Smooth muscle cell (in vitro differentiated cells): ENCODE measurements at regions not wholly inside any gene's neighbourhood (a gene's known extent, or its start where the extent isn't known, plus 50 kb on each side); places are given as distances from the start of the nearest gene placed in this dataset.

Experiments used
- DNase-seq: peaks from one replicate; lab custom pipeline; 2025; ENCODE audit not compliant: unreplicated experiment; lab: John Stamatoyannopoulos, UW
- H2AFZ ChIP-seq: fragments of 200-600 bp; sonication (generic); 2 replicates; pipeline ENCODE4 v1.6.0; 2016; ENCODE audit warnings: antibody characterized with exemption, low read depth, mild to moderate bottlenecking
- H3F3A ChIP-seq: fragments of 200-600 bp; sonication (generic); 2 replicates; pipeline ENCODE4 v1.6.0; 2017; ENCODE audit warnings: antibody characterized with exemption, low read depth
- H3K27ac ChIP-seq: fragments of 200-600 bp; sonication (generic); 2 replicates; pipeline ENCODE4 v1.5.1; 2016; ENCODE audit warnings: low read depth, mild to moderate bottlenecking
- H3K27me3 ChIP-seq: fragments of 200-600 bp; sonication (generic); 2 replicates; pipeline ENCODE4 v1.6.1; 2016; ENCODE audit warnings: low read depth, mild to moderate bottlenecking
- H3K36me3 ChIP-seq: fragments of 200-600 bp; sonication (generic); 2 replicates; pipeline ENCODE4 v1.5.1; 2016; ENCODE audit warnings: low read depth
- H3K4me1 ChIP-seq: fragments of 200-600 bp; sonication (generic); 2 replicates; pipeline ENCODE4 v1.5.1; 2016; ENCODE audit warnings: low read depth
- H3K4me2 ChIP-seq: fragments of 200-600 bp; sonication (generic); 2 replicates; pipeline ENCODE4 v1.6.0; 2016; ENCODE audit warnings: mild to moderate bottlenecking
- H3K4me3 ChIP-seq: fragments of 200-600 bp; sonication (generic); 2 replicates; pipeline ENCODE4 v1.5.1; 2016; ENCODE audit warnings: mild to moderate bottlenecking
- H3K79me2 ChIP-seq: fragments of 200-600 bp; sonication (generic); 2 replicates; pipeline ENCODE4 v1.6.0; 2016; ENCODE audit warnings: low read depth, mild to moderate bottlenecking
- H3K9ac ChIP-seq: fragments of 200-600 bp; sonication (generic); 2 replicates; pipeline ENCODE4 v1.6.0; 2016; ENCODE audit warnings: low read depth
- H3K9me3 ChIP-seq: fragments of 200-600 bp; sonication (generic); replicated peaks from 2 replicates; pipeline ENCODE4 v1.5.1; 2016; ENCODE audit warnings: low read depth
- H4K20me1 ChIP-seq: fragments of 200-600 bp; sonication (generic); 2 replicates; pipeline ENCODE4 v1.6.0; 2016; ENCODE audit warnings: low read depth
- WGBS: methylation state at CpG from one replicate; pipeline ENCODE4 v1.1.7; 2016; ENCODE audit warnings: low lambda C conversion rate; 5-methylcytosine and 5-hydroxymethylcytosine counted together
- TF ChIP-seq, protein P1 (sequence below): fragments of 200-600 bp; sonication (generic); IDR thresholded peaks from 2 replicates; pipeline ENCODE4 v1.5.1; 2017; ENCODE audit warnings: borderline replicate concordance, mild to moderate bottlenecking, antibody characterized with exemption; ENCODE audit not compliant: insufficient read depth, poor library complexity, severe bottlenecking

- no peaks in the 10 kb centered on the region for H3K79me2 ChIP-seq
- no peaks in the 10 kb centered on the region for H3K27me3 ChIP-seq
- H3K27ac ChIP-seq: no peak overlapping the region
- no peaks in the 10 kb centered on the region for H4K20me1 ChIP-seq
- H3K4me3 ChIP-seq: no peak overlapping the region
- no peaks in the 10 kb centered on the region for H3K4me1 ChIP-seq
- H3K9me3 ChIP-seq: no peaks in the 10 kb centered on the region
- no peaks in the 10 kb centered on the region for H3K36me3 ChIP-seq
- TF ChIP-seq, protein P1, sequence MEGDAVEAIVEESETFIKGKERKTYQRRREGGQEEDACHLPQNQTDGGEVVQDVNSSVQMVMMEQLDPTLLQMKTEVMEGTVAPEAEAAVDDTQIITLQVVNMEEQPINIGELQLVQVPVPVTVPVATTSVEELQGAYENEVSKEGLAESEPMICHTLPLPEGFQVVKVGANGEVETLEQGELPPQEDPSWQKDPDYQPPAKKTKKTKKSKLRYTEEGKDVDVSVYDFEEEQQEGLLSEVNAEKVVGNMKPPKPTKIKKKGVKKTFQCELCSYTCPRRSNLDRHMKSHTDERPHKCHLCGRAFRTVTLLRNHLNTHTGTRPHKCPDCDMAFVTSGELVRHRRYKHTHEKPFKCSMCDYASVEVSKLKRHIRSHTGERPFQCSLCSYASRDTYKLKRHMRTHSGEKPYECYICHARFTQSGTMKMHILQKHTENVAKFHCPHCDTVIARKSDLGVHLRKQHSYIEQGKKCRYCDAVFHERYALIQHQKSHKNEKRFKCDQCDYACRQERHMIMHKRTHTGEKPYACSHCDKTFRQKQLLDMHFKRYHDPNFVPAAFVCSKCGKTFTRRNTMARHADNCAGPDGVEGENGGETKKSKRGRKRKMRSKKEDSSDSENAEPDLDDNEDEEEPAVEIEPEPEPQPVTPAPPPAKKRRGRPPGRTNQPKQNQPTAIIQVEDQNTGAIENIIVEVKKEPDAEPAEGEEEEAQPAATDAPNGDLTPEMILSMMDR: no peak
- H3F3A ChIP-seq: no peaks in the 10 kb centered on the region
- H2AFZ ChIP-seq: no peak overlapping the region
- no peak for DNase-seq
- no peak overlapping the region for H3K9ac ChIP-seq
- H3K4me2 ChIP-seq: no peak overlapping the region
- WGBS: 83% methylated on average over 5 of the region's 5 CpGs
These were observed 106.4 kb upstream of the ASCC3 start for GRCh38 chr6:100987556-100987955.

DNA sequence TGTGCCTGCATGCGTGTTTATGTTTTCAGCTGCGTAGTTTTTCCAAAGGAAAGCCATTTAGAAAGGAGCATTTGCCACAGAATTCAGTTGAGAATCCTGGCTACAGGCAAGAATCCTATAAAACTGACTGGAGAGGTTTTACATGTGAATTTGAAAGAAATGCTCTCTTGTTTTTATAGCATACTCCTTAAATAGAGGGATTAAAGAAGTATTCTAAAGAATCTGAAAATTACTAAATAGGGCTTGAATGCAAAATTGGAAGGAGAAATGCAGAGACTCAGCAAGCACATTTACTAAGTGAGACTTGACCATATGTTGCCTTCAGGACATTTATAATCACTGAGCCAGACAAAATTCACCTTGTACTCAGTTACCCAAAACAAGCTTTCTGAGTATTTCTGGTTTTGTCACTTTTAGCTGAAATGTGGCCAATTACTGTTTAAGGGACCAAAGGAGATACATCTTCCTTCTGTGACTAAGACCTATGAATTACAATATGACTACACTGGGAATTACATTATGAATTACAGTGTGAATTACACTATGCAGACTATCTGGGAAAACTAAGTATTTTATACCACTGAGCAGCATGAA is 107.4 kb upstream of the ASCC3 start:
- TF ChIP-seq, protein P1: no peak
- DNase-seq: no peak
- Histone ChIP-seq H3K27me3 (no peaks in the 10 kb centered on the region), H2AFZ (no peak overlapping the region), H3F3A (no peaks in the 10 kb centered on the region), H3K4me2 (no peak overlapping the region), H3K4me3 (no peak overlapping the region), H3K79me2 (no peaks in the 10 kb centered on the region), H3K4me1 (no peaks in the 10 kb centered on the region), H3K27ac (no peak overlapping the region), H4K20me1 (no peaks in the 10 kb centered on the region), H3K9me3 (no peaks in the 10 kb centered on the region), H3K36me3 (no peaks in the 10 kb centered on the region), H3K9ac (no peak overlapping the region)
- WGBS: 88% methylated on average over 2 of the region's 2 CpGs

GRCh38 chr6:100990070-100990469 is 108.9 kb upstream of the ASCC3 start:
- H3K27me3 ChIP-seq: no peaks in the 10 kb centered on the region
- H3K9ac ChIP-seq: no peak overlapping the region
- no peak for DNase-seq
- H2AFZ ChIP-seq: peak overlapping the region; percentile 62
- H3K4me1 ChIP-seq: no peaks in the 10 kb centered on the region
- peak overlapping the region; percentile 31 for H3K4me2 ChIP-seq
- H3F3A ChIP-seq: no peaks in the 10 kb centered on the region
- H4K20me1 ChIP-seq: no peaks in the 10 kb centered on the region
- H3K9me3 ChIP-seq: no peaks in the 10 kb centered on the region
- 29% methylated on average over 1 of the region's 1 CpG for WGBS
- H3K36me3 ChIP-seq: no peaks in the 10 kb centered on the region
- H3K27ac ChIP-seq: peak overlapping the region; percentile 10
- H3K79me2 ChIP-seq: no peaks in the 10 kb centered on the region
- H3K4me3 ChIP-seq: no peak overlapping the region
- TF ChIP-seq, protein P1: no peak

- Histone ChIP-seq H4K20me1 (no peaks in the 10 kb centered on the region), H3K27ac (no peak overlapping the region), H2AFZ (no peak overlapping the region), H3K36me3 (no peaks in the 10 kb centered on the region), H3K9ac (no peak overlapping the region), H3K4me2 (no peak overlapping the region), H3K4me1 (no peaks in the 10 kb centered on the region), H3F3A (no peaks in the 10 kb centered on the region), H3K9me3 (no peaks in the 10 kb centered on the region), H3K4me3 (no peak overlapping the region), H3K27me3 (no peaks in the 10 kb centered on the region), H3K79me2 (no peaks in the 10 kb centered on the region)
- no peak for DNase-seq
- TF ChIP-seq, protein P1: no peak
These were observed 115.3 kb upstream of the ASCC3 start for GRCh38 chr6:100996409-100996808.
